ENCODE measurements at regions not wholly inside any gene's neighbourhood (a gene's known extent, or its start where the extent isn't known, plus 50 kb on each side); places are given as distances from the start of the nearest gene placed in this dataset.

- TF ChIP-seq CTCF (conservative IDR thresholded peaks at IDR 0.05; ENCODE audit: low read length) (no peak), EZH2phosphoT487 (IDR thresholded peaks at IDR 0.05; ENCODE audit: borderline replicate concordance, low read depth, low read length) (no peak)
- Histone ChIP-seq H3K4me2 (ENCODE audit: low read length) (no peak overlapping the region), H3K27ac (ENCODE audit: low read depth, low read length, poor library complexity, severe bottlenecking) (no peak overlapping the region), H3K4me1 (ENCODE audit: insufficient read depth, low read length, poor library complexity, severe bottlenecking) (no peaks in the 10 kb centered on the region), H2AFZ (ENCODE audit: low read length) (no peak overlapping the region), H4K20me1 (ENCODE audit: insufficient read depth, low read length) (no peaks in the 10 kb centered on the region), H3K36me3 (ENCODE audit: insufficient read depth, low read length) (no peaks in the 10 kb centered on the region), H3K9me3 (ENCODE audit: low read length) (no peaks in the 10 kb centered on the region), H3K9me2 (ENCODE audit: insufficient read depth, low read length) (no peaks in the 10 kb centered on the region), H3K4me3 (ENCODE audit: low read depth, low read length, poor library complexity, severe bottlenecking) (no peak overlapping the region), H3K79me2 (ENCODE audit: insufficient read depth, low read depth, low read length) (no peaks in the 10 kb centered on the region)
- BruUV-seq (replicated peaks), result no TSS peak
- ChIA-PET POLR2A (interaction anchor here (0.6 kb wide), 1 partner anchor 311 kb away, joined by 3 read pairs; no protein-coding TSS in a partner anchor), CTCF (ENCODE audit: unreplicated experiment) (no interaction called here)
- intact Hi-C loops (cut with micrococcal nuclease; ENCODE audit: unreplicated experiment), result no loop called here
- DNase-seq (ENCODE audit: low spot score), result no peak
These were observed 86.4 kb downstream of the NAV1 start for GRCh38 chr1:201625226-201625761.

- no peaks in the 10 kb centered on the region for H3K9me3 ChIP-seq (ENCODE audit: low read length)
- no peaks in the 10 kb centered on the region for H3K36me3 ChIP-seq (ENCODE audit: insufficient read depth, low read length)
- H3K27ac ChIP-seq (ENCODE audit: low read depth, low read length, poor library complexity, severe bottlenecking), result no peak overlapping the region
- H3K4me3 ChIP-seq (ENCODE audit: low read depth, low read length, poor library complexity, severe bottlenecking), result no peak overlapping the region
- no peak overlapping the region for H3K4me2 ChIP-seq (ENCODE audit: low read length)
- H3K4me1 ChIP-seq (ENCODE audit: insufficient read depth, low read length, poor library complexity, severe bottlenecking), result no peaks in the 10 kb centered on the region
- H4K20me1 ChIP-seq (ENCODE audit: insufficient read depth, low read length), result no peaks in the 10 kb centered on the region
- H3K79me2 ChIP-seq (ENCODE audit: insufficient read depth, low read depth, low read length), result no peaks in the 10 kb centered on the region
- no peak overlapping the region for H2AFZ ChIP-seq (ENCODE audit: low read length)
- DNase-seq (ENCODE audit: low spot score), result no peak
- CTCF ChIA-PET (ENCODE audit: unreplicated experiment), result no interaction called here
- POLR2A ChIA-PET, result interaction anchor here (0.5 to 0.6 kb wide), 2 partner anchors 52 to 310 kb away, joined by 3 to 4 read pairs; no protein-coding TSS in a partner anchor
- TF ChIP-seq CTCF (conservative IDR thresholded peaks at IDR 0.05; ENCODE audit: low read length) (no peak), EZH2phosphoT487 (IDR thresholded peaks at IDR 0.05; ENCODE audit: borderline replicate concordance, low read depth, low read length) (no peak)
- BruUV-seq (replicated peaks), result no TSS peak
- H3K9me2 ChIP-seq (ENCODE audit: insufficient read depth, low read length), result no peaks in the 10 kb centered on the region
- intact Hi-C loops (cut with micrococcal nuclease; ENCODE audit: unreplicated experiment), result no loop called here
These were observed 86.9 kb downstream of the NAV1 start for GRCh38 chr1:201625851-201626251.

DNA sequence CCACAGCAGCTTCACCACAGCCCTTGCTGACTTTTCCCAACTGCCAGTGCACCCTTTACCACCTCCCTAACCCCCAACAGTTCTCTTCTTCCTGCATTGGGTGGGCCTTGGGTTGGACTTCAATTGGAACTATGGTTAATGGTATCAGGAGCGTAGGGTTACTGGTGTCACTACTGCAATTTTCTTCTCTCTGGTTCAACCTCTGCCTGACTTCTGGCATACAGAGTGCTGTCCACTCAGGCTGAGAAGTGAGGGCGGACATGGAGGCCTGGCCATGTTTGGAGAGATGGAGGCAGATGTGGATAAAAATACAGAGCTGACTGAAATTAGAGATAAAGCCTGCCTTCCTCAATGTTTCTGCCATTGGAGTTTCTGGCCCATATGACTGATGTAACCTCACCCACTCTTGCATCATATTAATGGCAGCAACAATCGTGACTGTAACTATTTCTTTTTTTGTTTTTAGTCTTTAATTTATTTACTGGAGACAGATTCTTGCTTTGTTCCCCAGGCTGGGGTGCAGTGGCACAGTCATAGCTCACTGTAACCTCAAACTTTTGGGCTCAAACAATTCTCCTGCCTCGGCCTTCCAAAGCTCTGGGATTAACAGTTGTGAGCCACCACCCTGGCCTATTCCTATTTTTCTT, 87.8 kb downstream of the NAV1 start:
- Histone ChIP-seq H3K27ac (ENCODE audit: low read depth, low read length, poor library complexity, severe bottlenecking) (no peak overlapping the region), H3K9me2 (ENCODE audit: insufficient read depth, low read length) (no peaks in the 10 kb centered on the region), H4K20me1 (ENCODE audit: insufficient read depth, low read length) (no peaks in the 10 kb centered on the region), H3K36me3 (ENCODE audit: insufficient read depth, low read length) (no peaks in the 10 kb centered on the region), H3K4me2 (ENCODE audit: low read length) (no peak overlapping the region), H3K4me1 (ENCODE audit: insufficient read depth, low read length, poor library complexity, severe bottlenecking) (no peaks in the 10 kb centered on the region), H2AFZ (ENCODE audit: low read length) (no peak overlapping the region), H3K9me3 (ENCODE audit: low read length) (no peaks in the 10 kb centered on the region), H3K79me2 (ENCODE audit: insufficient read depth, low read depth, low read length) (no peaks in the 10 kb centered on the region), H3K4me3 (ENCODE audit: low read depth, low read length, poor library complexity, severe bottlenecking) (no peak overlapping the region)
- BruUV-seq (replicated peaks), result no TSS peak
- intact Hi-C loops (cut with micrococcal nuclease; ENCODE audit: unreplicated experiment), result no loop called here
- no peak for TF ChIP-seq CTCF (conservative IDR thresholded peaks at IDR 0.05; ENCODE audit: low read length)
- TF ChIP-seq EZH2phosphoT487 (IDR thresholded peaks at IDR 0.05; ENCODE audit: borderline replicate concordance, low read depth, low read length), result no peak
- CTCF ChIA-PET (ENCODE audit: unreplicated experiment), result no interaction called here
- no peak for DNase-seq (ENCODE audit: low spot score)
- POLR2A ChIA-PET, result interaction anchor here (0.5 to 0.7 kb wide), 2 partner anchors 9 to 53 kb away, joined by 3 to 4 read pairs; no protein-coding TSS in a partner anchor

Measured in OCI-LY7 (cell line).